Vagina (tissue), 2 donors: ENCODE measurements at regions not wholly inside any gene's neighbourhood (a gene's known extent, or its start where the extent isn't known, plus 50 kb on each side); places are given as distances from the start of the nearest gene placed in this dataset.

Source experiments
- POLR2A ChIP-seq, 2 donors: fragments of 450-650 bp; IDR thresholded peaks; one replicate each; pipeline ENCODE4 v1.6.1; 2017; ENCODE audit warnings: antibody characterized with exemption in 2 of 2, mild to moderate bottlenecking in 2 of 2, moderate library complexity in 2 of 2
- POLR2AphosphoS5 ChIP-seq, 2 donors: sonication (generic); formaldehyde crosslinking; IDR thresholded peaks; one replicate each; pipeline ENCODE4 v1.9.0; 2017; ENCODE audit warnings: antibody characterized with exemption in 2 of 2, mild to moderate bottlenecking in 2 of 2, low read depth in 1 of 2; ENCODE audit not compliant: insufficient read depth in 1 of 2

DNA sequence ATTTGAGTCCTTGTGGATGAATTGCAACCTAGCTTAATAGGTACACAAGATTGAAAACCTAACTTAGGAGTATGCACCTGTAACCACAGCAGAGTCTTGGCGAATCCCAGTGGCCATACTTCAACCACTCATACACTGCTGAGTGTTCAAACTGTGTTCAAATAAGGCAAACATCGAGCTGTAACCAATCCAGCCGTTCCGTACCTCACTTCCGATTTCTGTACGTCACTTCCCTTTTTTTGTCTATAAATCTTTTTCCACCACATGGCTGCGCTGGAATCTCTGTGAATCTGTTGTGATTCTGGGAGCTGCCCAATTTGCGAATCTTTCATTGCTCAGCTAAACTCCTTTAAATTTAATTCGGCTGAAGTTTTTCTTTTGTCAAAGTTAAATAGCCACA lies 190.6 kb downstream of the MAF start:
- TF ChIP-seq POLR2AphosphoS5 (IDR thresholded peaks at IDR 0.05; ENCODE audit: insufficient read depth in 1 of 2, low read depth in 1 of 2) (no peak), POLR2A (IDR thresholded peaks at IDR 0.05) (no peak)
